Esophagus mucosa (tissue), 1 donor: ENCODE measurements at regions not wholly inside any gene's neighbourhood (a gene's known extent, or its start where the extent isn't known, plus 50 kb on each side); places are given as distances from the start of the nearest gene placed in this dataset.

Source experiments
- ATAC-seq: fragments of 200-7000 bp; cut with Tn5 transposase; one replicate; pipeline ENCODE4 v1.9.1; 2020
- donor health status: DM: yes; HTN: yes; CAD: no.

- no peak for ATAC-seq
These were observed 154.6 kb downstream of the C1orf94 start for GRCh38 chr1:34331020-34331926.

DNA sequence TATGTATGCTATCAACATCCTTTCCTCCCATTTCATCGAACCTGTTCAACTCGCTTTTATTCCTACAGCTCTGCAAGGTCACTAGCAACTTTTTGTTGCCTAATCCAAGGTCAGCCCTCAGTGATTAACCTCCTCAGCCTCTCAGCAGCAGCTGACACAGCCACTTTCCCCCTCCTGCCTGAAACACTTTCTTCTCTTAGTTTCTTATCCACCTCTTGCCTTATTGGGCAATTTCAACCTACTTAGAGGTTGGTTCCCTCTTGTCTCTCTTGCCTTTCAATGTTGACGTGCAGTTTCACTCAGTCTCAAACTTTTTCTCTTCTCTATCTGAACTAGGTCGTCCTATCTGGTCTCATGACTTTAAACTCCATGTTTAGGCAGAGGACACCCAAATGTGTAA lies 156.3 kb downstream of the C1orf94 start:
- ATAC-seq, result no peak

GRCh38 chr1:34338871-34339270 lies 162.2 kb downstream of the C1orf94 start:
- ATAC-seq, result no peak

DNA sequence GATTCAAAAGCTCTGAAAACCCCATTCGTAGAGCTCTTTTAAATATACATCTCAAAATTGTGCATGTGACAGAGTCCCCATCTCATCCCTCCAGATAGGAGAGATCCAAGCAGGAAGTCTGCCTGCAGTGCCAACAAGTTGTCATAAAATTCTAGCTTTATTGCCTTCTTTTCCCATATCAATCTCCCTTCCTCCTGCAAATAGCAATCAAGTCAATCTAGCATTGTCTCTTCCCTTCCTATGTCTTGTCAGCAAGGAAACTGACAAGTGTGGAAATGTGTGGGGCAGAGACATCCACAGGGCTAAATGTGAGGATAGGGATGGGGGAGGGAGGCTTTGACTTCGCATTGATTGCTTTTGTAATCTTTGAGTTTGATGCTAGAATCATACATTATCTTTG lies 165.2 kb downstream of the C1orf94 start:
- ATAC-seq, result no peak

GRCh38 chr1:34342334-34342733 lies 165.6 kb downstream of the C1orf94 start:
- no peak for ATAC-seq

- ATAC-seq, result no peak
These were observed 169.4 kb downstream of the C1orf94 start for GRCh38 chr1:34346128-34346527.

DNA sequence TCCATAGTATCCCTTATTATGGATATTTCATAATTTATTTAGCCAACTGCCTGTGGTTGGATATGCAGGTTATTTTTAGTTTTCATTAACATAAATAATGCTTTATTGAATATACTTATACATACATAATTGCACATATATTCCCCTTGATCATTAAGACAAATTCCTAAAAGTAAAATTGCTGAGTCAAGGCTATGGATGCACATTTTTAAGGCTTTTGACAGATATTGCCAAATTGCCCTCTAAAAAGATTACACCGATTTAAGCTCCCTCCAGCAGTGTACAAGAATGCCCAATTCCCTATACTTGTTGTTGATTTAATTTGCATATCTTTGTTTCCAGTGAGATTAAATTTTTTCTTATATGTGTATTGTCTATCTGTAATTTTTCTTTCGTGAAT lies 176.7 kb downstream of the C1orf94 start:
- no peak for ATAC-seq

- ATAC-seq, result no peak
These were observed 177.7 kb downstream of the C1orf94 start for GRCh38 chr1:34354367-34354766.

DNA sequence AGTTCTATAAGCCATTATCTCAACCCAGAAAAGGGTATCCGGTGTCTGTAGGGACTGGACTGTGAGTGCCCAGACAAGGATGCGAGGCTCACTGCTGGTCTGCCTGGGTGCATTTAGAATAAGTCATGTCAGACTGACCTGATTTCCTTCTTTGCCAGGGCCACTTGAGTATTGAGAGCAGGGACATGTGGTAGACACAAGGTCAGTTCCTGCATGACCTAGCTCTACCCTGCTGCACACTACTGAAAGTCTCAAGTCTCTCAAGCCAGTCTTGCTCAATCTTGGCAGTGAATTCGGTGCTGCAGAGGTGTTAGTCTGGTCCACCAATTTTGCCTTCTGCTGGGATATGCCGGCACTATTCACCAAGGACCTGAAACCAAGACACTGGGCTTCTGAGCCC lies 180.1 kb downstream of the C1orf94 start:
- ATAC-seq, result no peak

GRCh38 chr1:34358636-34359035 lies 181.9 kb downstream of the C1orf94 start:
- no peak for ATAC-seq

DNA sequence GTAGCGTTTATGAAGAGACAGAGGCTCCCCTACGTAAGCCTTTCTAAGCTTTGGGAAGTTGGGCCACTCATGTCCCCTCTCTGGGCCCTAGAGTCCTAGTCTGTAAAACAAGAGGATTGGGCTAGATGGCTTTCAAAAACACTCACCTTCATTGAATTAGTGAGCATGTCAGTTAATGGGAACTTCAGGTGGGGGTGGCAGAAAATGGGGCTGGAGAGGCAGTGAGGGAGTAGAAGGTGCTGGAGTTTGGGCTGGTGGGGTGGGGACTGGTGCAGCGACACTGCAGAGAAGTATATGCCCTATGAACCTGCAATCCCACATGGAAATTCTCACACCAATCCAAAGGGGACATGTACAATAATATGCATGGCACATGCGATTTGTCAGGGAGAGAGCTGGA lies 182.7 kb downstream of the C1orf94 start:
- ATAC-seq, result no peak

DNA sequence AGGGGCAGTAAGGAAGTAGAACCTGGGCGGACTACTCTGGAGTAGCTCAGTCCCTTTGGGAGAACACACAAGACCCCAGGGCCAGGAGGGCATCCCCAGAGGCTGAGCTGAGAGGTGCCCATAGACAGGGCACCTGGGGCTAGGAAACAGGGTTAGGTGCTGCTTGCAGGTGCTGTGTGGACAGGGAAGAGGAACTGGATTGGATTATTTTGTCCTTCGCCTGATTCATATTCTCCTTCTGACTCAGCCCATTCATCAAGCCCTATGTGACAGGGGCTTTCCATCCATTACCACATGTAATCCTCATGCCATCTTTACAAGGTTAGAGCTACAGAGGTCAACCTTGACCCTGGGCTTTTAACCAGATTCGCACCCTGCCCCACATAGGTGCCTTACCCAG lies 183.9 kb downstream of the C1orf94 start:
- ATAC-seq, result peak; percentile 77

GRCh38 chr1:34361121-34361520 lies 184.4 kb downstream of the C1orf94 start:
- no peak for ATAC-seq

GRCh38 chr1:34361781-34362357 lies 185.2 kb downstream of the C1orf94 start:
- ATAC-seq, result no peak

DNA sequence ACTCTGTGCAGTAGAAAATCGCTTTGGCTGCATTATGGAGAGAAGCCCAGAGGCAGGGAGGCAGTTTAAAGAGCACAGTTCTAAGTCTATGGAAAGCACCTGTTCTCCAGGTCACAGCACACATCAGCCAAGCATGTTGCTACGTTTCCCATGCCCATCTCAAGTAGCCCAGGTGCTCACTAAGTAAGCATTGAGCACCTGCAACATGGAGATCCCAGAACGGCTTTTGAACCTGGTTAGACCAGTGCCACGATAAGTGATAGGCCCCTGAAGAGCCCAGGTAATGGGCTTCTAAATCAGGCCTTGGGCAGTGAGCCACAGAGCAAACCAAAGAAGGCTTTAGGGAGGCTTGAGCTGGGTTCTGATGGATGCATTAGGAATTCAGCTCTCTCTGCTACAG lies 186.2 kb downstream of the C1orf94 start:
- no peak for ATAC-seq

DNA sequence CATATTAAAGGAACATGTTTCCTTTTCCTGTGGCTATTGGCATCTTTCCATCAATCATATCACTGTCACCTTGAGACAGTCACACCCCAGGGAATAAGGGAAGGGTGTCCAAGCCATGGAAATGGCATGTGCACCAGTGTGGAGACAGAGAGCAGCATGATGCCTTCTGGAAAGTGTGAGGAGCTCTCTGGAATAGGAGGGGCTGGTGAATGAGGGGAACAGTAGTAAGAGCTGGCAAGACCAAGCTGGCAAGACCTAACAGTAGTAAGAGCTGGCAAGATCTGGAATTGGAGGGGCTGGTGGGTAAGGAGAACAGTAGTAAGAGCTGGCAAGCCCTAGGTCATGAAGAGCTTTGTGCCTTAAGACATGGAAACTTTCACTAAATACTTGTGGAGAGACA lies 186.7 kb downstream of the C1orf94 start:
- ATAC-seq, result no peak

DNA sequence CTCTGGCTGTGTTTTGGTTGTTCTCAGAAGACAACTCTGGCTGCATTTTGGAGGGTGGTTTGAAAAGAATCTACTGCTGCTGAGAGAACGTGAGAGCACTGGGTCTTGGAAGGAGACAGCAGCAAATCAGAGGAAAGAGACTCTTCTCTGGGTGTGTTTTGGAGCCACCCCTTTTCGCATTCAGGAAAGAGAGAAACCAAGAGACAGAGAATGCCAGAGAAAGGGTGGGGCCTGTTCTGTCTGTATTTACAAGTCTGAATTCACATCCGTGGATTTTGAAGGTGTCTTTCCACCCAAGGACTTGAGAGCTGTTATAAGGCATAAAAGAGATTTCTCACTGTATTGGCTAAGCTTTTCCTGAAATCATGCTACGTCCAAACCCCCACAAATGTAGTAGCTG lies 187.2 kb downstream of the C1orf94 start:
- no peak for ATAC-seq

DNA sequence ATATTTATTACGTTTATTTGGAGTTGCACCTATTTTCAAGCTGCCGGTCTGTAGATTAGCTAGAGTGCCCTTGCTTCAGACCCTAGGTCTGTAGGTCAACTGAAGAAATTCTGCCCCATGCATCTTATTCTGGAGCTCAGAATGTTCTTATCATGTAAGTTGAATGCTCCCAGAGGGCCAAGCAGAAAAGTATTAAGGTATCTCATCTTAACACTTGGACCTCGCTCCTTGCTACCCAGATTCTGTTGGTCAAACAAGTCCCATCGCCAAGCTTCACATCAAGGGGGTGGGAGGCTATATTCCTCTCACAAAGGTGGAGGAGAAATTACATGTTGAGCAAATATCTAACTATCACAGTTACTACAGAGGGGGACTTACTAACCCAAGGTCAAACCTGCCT lies 187.7 kb downstream of the C1orf94 start:
- no peak for ATAC-seq

DNA sequence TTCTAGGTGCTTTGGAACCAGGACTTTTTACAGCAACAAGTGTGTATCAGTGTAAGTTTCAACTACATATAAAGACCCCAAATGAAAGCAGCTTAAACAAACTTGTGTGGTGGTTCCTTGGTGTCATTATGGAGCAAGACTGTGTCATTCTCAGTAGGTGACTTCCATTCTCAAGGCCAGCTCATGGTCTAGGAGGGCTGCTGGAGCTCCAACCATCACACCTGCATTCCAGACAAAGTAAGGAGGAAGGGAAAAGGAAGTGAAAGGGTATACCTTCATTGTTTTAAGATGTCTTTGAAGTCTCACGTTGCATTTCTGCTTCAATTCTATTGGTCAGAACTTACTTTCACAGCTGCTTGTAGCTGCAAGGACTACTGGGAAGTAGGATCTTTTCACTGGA lies 188.6 kb downstream of the C1orf94 start:
- no peak for ATAC-seq

DNA sequence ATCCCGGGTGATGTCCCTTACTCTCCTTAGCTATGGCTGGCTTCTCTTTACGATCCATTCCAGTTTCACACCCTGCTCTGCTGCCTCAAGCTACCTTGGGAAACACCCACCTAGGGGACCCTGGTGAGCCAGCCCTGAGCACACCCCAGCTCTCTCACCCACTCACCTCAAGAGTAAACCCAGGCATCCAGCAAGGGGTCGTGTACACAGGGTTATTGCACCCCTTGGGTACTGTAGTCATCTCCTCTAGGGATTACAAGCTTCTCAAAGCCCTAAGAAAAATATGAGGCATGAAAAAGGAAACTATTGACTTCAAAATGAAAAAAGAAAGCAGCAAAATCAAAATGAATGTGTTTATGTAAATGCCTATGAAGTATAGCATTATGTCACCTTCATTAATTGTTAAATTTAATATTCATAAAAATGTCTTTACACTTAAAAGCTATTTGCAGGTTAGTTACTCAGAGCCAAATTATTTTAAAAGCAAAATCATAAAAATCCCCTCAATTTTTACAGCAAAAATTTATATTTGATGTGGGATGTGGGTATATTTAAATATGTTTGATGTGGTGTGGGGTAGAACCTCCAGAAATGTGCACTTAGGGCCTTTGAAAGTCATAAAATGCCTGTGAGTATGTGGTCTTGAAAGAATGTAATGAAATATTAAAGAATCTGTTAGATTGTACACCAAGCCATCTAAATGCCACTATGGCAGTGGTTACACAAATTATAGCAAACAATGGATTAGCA lies 190.3 kb downstream of the C1orf94 start:
- no peak for ATAC-seq

DNA sequence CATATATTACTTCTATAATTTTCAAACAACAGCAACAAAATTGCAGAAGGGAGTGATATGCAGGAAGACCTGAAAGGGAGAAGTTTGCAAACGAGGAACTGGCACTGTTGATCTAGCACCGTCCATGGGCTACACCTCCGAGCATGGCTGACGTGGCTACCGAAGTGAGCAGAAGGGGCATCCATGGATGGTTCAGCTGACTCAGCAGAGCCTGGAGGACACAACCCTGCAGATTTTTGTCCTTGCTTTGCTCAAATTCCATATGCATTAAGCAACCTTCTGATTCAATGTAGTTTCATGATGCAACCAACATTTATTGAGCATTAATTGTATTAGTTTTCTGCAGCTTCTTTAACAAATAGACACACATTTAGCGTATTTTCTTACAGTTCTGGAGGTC lies 191.2 kb downstream of the C1orf94 start:
- no peak for ATAC-seq

DNA sequence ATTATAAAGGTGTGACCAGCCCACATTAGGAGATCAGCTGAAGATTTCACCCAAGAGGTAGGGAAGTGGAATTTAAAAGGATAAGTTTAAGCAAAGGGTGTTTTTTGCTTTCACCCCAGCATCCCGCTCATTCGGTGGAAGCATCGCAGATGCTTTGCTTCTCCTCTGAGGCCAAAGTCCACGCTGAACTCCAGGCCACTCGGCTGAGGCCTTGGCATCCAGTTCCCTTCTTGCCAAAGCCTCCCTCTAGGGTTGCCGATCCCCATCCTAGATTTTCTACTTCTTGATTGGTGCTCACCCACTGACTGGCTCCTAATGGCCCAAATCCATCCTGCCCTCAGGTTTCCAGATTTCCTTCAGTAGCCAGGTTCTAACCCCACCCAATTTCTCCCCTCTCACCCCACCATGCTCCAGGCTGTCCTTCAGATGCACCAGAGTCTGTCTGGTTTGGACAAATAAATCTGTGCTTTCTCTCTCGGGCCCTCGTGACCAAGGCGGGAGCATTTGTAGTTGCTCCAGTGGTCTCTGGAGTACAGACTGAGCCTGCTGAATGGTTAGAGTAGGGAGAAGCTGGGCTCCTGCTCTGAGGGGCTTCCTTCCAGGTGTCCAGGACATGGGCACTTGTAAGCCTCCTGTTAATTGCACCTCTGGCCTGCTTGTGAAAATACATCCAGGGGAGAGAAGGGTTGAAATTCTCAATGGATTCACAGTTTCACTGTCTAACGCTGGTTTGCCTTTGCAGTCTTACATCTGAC lies 193.2 kb downstream of the C1orf94 start:
- ATAC-seq, result no peak

DNA sequence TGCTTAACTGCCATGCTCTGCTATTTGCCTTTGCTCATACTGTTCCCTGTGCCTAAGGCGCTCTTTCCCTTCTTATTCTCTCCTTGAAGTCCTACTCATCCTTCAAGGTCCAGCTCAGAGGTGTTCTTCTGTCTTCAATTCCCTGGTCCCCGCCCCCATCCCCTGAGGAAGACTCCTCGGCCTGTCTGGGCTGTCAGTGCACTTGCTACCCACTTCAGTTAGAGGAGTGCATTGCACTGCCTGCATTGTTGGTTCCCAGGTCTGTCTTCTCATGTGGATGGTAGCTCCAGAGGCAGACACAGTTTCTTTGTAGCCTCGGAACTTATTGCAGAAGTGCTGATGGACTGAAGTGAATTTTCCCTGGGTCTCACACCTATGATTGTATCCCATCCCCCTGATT lies 194.0 kb downstream of the C1orf94 start:
- ATAC-seq, result no peak
